ENCODE measurements at regions not wholly inside any gene's neighbourhood (a gene's known extent, or its start where the extent isn't known, plus 50 kb on each side); places are given as distances from the start of the nearest gene placed in this dataset.

GRCh38 chr13:30850204-30850866 lies 55.7 kb upstream of the MEDAG start:
- no peaks in the 10 kb centered on the region for H3K23me2 ChIP-seq (ENCODE audit: low read depth, low read length)
- H3K27ac ChIP-seq (ENCODE audit: low read depth, low read length) = no peak overlapping the region
- no peaks in the 10 kb centered on the region for H4K20me1 ChIP-seq (replicated peaks in 1 of 2; ENCODE audit: control insufficient read depth in 1 of 2, insufficient read depth in 2 of 2, low read length in 2 of 2)
- no peak overlapping the region for H2BK15ac ChIP-seq (ENCODE audit: low read length)
- peaks cover 0 to 2% (median 0%) of the 10 kb centered on the region in 4 experiments; a peak in 3 of 7 replicates for H3K4me1 ChIP-seq (replicated peaks in 1 of 4; ENCODE audit: control insufficient read depth in 3 of 4, insufficient read depth in 4 of 4, low read length in 3 of 4)
- H3K79me2 ChIP-seq (ENCODE audit: control insufficient read depth in 1 of 2, insufficient read depth in 2 of 2, low read length in 2 of 2) = no peaks in the 10 kb centered on the region
- no peak overlapping the region for H2BK5ac ChIP-seq (ENCODE audit: low read depth, low read length)
- H3K4me3 ChIP-seq (ENCODE audit: extremely low read depth in 1 of 4, insufficient read depth in 2 of 4, low read depth in 3 of 4, low read length in 4 of 4) = no peak overlapping the region
- no peaks in the 10 kb centered on the region for H3K36me3 ChIP-seq (ENCODE audit: control insufficient read depth in 2 of 4, insufficient read depth in 4 of 4, low read length in 3 of 4)
- no peak overlapping the region for H4K8ac ChIP-seq (ENCODE audit: extremely low read depth, insufficient read depth, low read length)
- H4K5ac ChIP-seq (ENCODE audit: insufficient read length, low read depth, low read length) = no peak overlapping the region
- DNase-seq (ENCODE audit: low read depth in 1 of 2, low spot score in 2 of 2) = no peak
- no peak overlapping the region for H3K18ac ChIP-seq (ENCODE audit: extremely low read depth, low read length)
- H2AK5ac ChIP-seq (ENCODE audit: low read depth, low read length) = no peak overlapping the region
- no peak overlapping the region for H3K23ac ChIP-seq (ENCODE audit: insufficient read length)
- H2AFZ ChIP-seq (ENCODE audit: low read length) = no peak overlapping the region
- H2BK120ac ChIP-seq (replicated peaks; ENCODE audit: low read depth, low read length) = no peak overlapping the region
- no peak overlapping the region for H3K4me2 ChIP-seq (ENCODE audit: insufficient read depth in 1 of 2, low read depth in 2 of 2, low read length in 2 of 2)
- CTCF ChIA-PET (ENCODE audit: partially characterized antibody) = interaction anchor here (0.5 to 1.1 kb wide), 3 partner anchors 14 to 80 kb away, joined by 3 read pairs; no protein-coding TSS in a partner anchor
- no peaks in the 10 kb centered on the region for H3K79me1 ChIP-seq (ENCODE audit: low read depth, low read length)
- no peak overlapping the region for H4K91ac ChIP-seq (replicated peaks; ENCODE audit: insufficient read length, low read length)
- FAIRE-seq = no peak
- no peak overlapping the region for H3K4ac ChIP-seq (replicated peaks; ENCODE audit: insufficient read length, low read depth, low read length)
- H2BK20ac ChIP-seq (ENCODE audit: low read length) = no peak overlapping the region
- H3K9ac ChIP-seq (replicated peaks in 1 of 4; ENCODE audit: extremely low read depth in 1 of 4, low read depth in 3 of 4, low read length in 3 of 4) = no peak overlapping the region
- no peaks in the 10 kb centered on the region for H3K9me3 ChIP-seq (ENCODE audit: insufficient read depth in 2 of 2, low read depth in 1 of 2, low read length in 1 of 2)
- POLR2A ChIA-PET (ENCODE audit: partially characterized antibody) = interaction anchor here (1.2 kb wide), 1 partner anchor 9 kb away, joined by 3 read pairs; no protein-coding TSS in a partner anchor
- WGBS, 2 experiments (ENCODE audit: extremely low coverage in 1 of 2, insufficient coverage in 1 of 2, insufficient read length in 1 of 2, insufficient replicate concordance in 2 of 2, low coverage in 1 of 2, low lambda C conversion rate in 2 of 2, missing lambda C conversion rate in 1 of 2) = 97% methylated on average over 2 of the region's 2 CpGs; no CpG with 5 or more reads in 1 of the 2 experiments
- no peak overlapping the region for H3K56ac ChIP-seq (replicated peaks; ENCODE audit: insufficient read length, low read depth, low read length)
- H3K27me3 ChIP-seq (replicated peaks in 1 of 4; ENCODE audit: control insufficient read depth in 3 of 4, extremely low read depth in 1 of 4, insufficient read depth in 3 of 4, low read length in 3 of 4) = no peaks in the 10 kb centered on the region
- H3K14ac ChIP-seq (ENCODE audit: insufficient read length) = no peak overlapping the region
- H2BK12ac ChIP-seq (ENCODE audit: low read depth, low read length) = no peak overlapping the region
- no peak for TF ChIP-seq CHD2 (IDR thresholded peaks at IDR 0.05; ENCODE audit: low read length)
- no peak for TF ChIP-seq SP2 (IDR thresholded peaks at IDR 0.05; ENCODE audit: low read length)
- no peak for TF ChIP-seq RBBP5 (IDR thresholded peaks at IDR 0.05; ENCODE audit: borderline replicate concordance, low read depth, low read length)
- TF ChIP-seq TCF12 (IDR thresholded peaks at IDR 0.05; ENCODE audit: low read depth, low read length) = no peak
- TF ChIP-seq BCL11A (IDR thresholded peaks at IDR 0.05; ENCODE audit: low read depth in 2 of 2, low read length in 2 of 2) = no peak
- TF ChIP-seq KDM5A (IDR thresholded peaks at IDR 0.05; ENCODE audit: low read length) = no peak
- no peak for TF ChIP-seq TAF7 (optimal IDR thresholded peaks at IDR 0.05; ENCODE audit: borderline replicate concordance, low read depth, low read length)
- TF ChIP-seq TEAD4 (IDR thresholded peaks at IDR 0.05; ENCODE audit: low read depth, low read length) = no peak
- no peak for TF ChIP-seq CBX8 (IDR thresholded peaks at IDR 0.05; ENCODE audit: borderline replicate concordance, low read depth, low read length)
- no peak for TF ChIP-seq NRF1 (IDR thresholded peaks at IDR 0.05; ENCODE audit: low read depth, low read length)
- TF ChIP-seq EGR1 (IDR thresholded peaks at IDR 0.05; ENCODE audit: borderline replicate concordance, low read depth, low read length) = no peak
- no peak for TF ChIP-seq SAP30 (IDR thresholded peaks at IDR 0.05; ENCODE audit: insufficient read depth, insufficient replicate concordance, low read length)
- TF ChIP-seq E2F6 (IDR thresholded peaks at IDR 0.05) = no peak
- no peak for TF ChIP-seq CREB1 (IDR thresholded peaks at IDR 0.05)

Measured in H1 (cell line).